Testis (tissue), 2 donors: ENCODE measurements at regions not wholly inside any gene's neighbourhood (a gene's known extent, or its start where the extent isn't known, plus 50 kb on each side); places are given as distances from the start of the nearest gene placed in this dataset.

Experiments used
- POLR2A ChIP-seq: fragments of 450-650 bp; IDR thresholded peaks from one replicate; pipeline ENCODE4 v1.6.1; 2017; ENCODE audit warnings: antibody characterized with exemption, mild to moderate bottlenecking, moderate library complexity
- TF ChIP-seq, protein P1 (sequence below), 3 experiments: fragments of 450-650 bp in 2 of 3; fragments of 200-600 bp in 1 of 3; sonication (generic) in 1 of 3; IDR thresholded peaks; one replicate each; pipeline ENCODE4 v1.5.1; 2016 to 2019; ENCODE audit warnings: antibody characterized with exemption in 3 of 3, mild to moderate bottlenecking in 2 of 3, moderate library complexity in 1 of 3

- TF ChIP-seq POLR2A: no peak
- TF ChIP-seq, protein P1, sequence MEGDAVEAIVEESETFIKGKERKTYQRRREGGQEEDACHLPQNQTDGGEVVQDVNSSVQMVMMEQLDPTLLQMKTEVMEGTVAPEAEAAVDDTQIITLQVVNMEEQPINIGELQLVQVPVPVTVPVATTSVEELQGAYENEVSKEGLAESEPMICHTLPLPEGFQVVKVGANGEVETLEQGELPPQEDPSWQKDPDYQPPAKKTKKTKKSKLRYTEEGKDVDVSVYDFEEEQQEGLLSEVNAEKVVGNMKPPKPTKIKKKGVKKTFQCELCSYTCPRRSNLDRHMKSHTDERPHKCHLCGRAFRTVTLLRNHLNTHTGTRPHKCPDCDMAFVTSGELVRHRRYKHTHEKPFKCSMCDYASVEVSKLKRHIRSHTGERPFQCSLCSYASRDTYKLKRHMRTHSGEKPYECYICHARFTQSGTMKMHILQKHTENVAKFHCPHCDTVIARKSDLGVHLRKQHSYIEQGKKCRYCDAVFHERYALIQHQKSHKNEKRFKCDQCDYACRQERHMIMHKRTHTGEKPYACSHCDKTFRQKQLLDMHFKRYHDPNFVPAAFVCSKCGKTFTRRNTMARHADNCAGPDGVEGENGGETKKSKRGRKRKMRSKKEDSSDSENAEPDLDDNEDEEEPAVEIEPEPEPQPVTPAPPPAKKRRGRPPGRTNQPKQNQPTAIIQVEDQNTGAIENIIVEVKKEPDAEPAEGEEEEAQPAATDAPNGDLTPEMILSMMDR (IDR thresholded peaks at IDR 0.05): no peak
Observed at GRCh38 chr6:120186080-120186479, 836.5 kb upstream of the MAN1A1 start.
